GM18519 (cell line): ENCODE measurements at regions not wholly inside any gene's neighbourhood (a gene's known extent, or its start where the extent isn't known, plus 50 kb on each side); places are given as distances from the start of the nearest gene placed in this dataset.
"Not testable (repeated sequence)": the region's sequence is repeated elsewhere in the genome, so short reads cannot be mapped to it uniquely, and the experiment has no call there.

Experiments used
- ATAC-seq: cut with Tn5 transposase; IDR thresholded peaks from one replicate; pipeline ENCODE4 v1.9.1; 2021; ENCODE audit warnings: mild to moderate bottlenecking, moderate library complexity; ENCODE audit not compliant: unreplicated experiment, low FRiP score

DNA sequence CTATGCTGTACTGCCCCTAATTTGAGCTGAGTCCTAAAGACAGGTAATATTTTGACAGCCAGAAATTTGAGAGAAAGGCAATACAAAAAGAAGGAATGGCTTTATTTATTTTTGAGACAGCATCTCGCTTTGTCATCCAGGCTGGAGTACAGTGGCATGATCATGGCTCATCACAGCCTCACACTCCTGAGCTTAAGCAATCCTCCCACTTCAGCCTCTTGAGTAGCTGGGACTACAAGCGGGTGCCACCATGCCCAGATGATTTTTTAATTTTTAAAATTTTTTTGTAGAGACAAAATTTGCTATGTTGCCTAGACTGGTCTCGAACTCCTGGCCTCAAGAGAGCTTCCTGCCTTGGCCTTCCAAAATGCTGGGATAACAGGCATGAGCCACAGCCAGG is 77.4 kb upstream of the SLC4A7 start:
- ATAC-seq = no peak

DNA sequence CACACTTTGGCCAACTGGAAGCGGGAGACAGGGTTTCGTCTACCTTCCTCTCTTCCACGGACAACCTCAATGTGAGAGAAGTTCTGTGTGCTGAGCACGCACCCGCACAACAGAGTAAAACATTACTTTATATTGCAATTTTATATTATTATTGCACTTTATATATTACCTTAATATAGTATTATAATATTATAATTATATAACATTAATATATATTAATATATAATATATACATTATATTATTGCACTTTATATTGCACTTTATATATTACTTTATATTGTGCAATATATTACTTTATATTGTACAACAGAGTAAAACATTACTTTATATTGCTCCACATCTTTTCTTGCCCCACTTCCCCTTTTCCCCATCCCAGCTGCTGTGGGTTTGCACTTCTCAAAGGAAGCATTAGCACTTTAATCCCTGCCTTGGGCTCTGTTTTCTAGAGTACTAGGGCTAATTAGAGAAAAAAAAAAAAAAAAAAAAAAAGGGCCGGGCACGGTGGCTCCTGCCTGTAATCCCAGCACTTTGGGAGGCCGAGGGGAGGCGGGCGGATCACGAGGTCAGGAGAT is 76.4 kb upstream of the SLC4A7 start:
- no peak for ATAC-seq

DNA sequence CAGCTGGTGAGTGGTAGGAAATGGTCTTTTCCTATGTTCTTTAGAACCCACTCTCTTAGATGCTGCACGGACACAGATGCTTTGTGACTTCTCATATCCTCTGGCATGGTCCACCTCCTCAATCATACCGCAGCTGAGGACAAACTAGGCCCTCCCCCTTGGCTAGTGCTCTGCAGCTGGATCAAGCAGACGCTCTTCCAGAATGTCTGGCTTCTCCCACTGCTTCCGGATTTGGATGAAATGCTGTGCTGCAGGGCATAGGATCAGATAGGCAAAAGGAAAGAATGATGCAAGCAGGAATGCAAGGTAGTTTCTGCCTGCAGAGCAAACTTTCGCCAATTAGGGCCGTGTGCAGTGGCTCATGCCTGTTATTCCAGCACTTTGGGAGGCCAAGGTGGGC is 75.7 kb upstream of the SLC4A7 start:
- ATAC-seq = no peak

DNA sequence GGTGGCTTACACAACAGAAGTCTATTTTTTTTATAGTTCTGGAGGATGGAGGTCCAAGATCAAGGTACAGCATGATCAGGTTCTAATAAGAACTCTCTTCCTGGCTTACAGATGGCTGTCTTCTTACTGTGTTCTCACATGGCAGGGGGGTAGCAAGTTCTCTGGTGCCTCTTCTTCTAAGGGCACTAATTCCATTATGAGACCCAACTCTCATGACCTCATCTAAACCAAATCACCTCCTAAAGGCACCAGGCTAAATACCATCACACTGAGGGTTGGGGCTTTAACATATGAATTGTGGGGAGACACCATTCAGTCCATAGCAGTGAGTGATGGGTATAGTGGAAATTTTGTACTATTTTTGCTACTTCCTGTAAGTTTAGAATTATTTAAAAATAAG is 75.2 kb upstream of the SLC4A7 start:
- ATAC-seq = no peak

DNA sequence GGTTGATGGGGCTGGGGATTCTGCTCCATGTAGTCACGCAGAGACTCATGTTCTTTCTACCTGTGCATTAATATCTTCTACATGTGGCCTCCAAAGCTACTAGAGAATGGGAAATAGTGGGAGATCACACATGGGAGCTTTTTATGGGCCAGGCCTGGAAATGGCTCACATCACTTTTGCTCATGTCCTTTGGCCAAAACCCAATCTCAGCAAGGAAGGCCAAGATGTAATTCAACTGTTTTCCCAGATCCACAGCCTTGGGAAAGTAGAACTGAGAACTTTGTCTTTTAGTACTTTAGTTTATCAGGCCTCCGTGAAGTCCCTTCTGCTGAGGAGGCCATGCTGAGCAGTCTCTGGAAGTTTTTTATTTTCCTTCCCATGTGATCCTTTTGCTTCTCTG is 73.2 kb upstream of the SLC4A7 start:
- no peak for ATAC-seq

GRCh38 chr3:27556887-27557286 is 72.7 kb upstream of the SLC4A7 start:
- ATAC-seq = no peak

DNA sequence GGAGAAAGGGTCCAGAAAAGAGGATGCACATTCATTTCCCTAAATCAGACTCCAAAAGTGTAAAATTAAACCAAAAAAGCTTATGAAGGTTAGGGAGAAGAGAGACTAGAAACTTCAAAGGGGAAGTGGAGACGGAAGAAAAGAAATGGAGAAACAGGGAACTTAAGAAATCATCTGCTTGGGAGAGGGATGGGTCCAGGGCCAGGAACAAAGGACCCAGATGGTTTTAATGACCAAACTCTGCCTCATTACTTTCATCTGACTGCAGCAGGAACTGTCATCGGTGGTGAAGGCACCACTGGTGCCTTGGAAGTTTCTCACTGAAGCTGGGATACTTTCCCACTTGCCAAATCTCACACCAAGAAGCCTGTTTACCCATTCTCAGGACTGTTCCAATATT is 70.5 kb upstream of the SLC4A7 start:
- ATAC-seq = no peak

- no peak for ATAC-seq
Observed at GRCh38 chr3:27553886-27554540, 69.8 kb upstream of the SLC4A7 start.

GRCh38 chr3:27552708-27553107 is 68.5 kb upstream of the SLC4A7 start:
- not testable (repeated sequence) for ATAC-seq

DNA sequence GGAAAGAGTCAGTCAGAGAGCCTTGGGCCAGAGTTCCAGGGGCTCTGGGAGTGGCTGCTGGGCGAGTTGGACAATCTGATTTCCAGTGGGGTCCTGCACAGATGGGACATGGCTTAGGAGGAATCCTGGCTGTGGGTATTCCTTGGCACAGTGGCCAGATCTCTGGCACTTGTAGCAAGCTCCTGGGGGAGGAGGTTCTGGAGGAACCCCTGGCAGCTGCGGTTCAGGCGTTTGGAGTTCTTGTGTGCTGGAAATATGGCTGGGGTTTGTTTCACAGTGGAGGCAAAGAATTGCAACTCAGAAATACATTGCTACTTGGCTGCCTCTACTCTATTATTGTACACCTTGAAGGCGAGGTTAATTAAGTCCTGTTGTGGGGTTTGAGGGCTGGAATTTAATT is 67.2 kb upstream of the SLC4A7 start:
- not testable (repeated sequence) for ATAC-seq

DNA sequence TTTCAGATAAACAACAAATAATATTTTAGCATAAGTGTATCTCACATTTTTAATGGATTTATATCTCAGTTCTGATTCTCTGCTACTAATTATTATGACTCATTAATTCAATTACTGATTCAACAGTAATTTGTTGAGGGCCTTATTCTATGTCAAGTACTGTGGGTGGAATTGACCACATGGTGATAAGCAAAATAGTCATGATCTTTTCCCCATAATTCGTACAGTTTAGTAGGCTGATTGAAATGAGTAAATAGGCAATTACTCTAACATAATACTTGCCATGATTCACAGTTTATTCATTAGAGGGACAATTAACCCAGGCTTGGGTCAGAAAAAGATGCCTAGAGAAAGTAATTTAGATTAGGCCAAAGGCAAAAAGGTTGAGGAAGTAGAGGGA is 60.9 kb upstream of the SLC4A7 start:
- ATAC-seq = no peak

DNA sequence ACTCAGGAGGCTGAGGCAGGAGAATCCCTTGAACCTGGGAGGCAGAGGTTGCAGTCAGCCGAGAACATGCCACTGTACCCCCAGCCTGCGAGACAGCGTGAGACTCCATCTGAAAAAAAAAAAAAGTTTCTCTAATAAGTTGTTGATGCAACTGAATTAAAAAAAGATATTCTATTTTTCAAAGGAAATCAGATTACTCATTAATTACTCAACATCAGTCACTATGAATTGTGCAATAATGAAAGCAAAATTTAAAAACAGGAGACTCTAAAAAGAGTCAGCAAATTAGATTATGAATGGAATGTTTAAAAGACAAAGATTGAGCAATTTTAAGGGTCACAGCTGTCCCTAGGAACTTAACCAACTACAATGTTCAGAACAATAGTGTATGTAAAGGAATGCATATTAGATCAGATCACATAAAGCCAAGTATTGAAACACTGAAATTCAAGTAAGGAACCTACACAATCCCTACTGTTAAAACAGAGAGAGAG is 60.2 kb upstream of the SLC4A7 start:
- ATAC-seq = no peak

GRCh38 chr3:27542476-27542875 is 58.3 kb upstream of the SLC4A7 start:
- no peak for ATAC-seq

GRCh38 chr3:27540231-27540630 is 56.0 kb upstream of the SLC4A7 start:
- ATAC-seq = no peak

- ATAC-seq = no peak
Observed at GRCh38 chr3:27536491-27536890, 52.3 kb upstream of the SLC4A7 start.

DNA sequence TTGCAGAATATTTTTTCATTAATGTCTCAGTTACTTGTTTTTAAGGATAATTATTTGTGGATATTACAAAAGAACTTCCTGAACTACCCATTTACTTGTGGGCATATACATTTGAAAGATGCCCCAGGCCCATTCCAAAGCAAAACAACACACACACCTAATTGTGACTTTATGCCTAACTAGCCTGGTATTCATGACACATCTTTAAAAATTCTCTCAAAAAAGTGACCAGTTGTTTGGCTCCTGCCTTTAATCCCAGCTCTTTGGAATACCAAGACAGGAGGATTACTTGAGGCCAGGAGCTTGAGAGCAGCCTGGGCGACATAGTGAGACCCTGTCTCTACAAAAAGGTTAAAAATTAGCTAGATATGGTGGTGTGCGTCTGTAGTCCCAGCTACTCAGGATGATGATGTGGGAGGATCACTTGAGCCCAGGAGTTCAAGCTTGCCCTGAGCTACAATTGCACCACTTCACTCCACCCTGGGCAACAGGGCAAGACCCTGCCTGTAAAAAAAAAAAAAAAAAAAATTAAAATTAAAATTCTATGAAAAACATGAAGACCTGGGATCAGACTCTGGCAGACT is 51.7 kb upstream of the SLC4A7 start:
- no peak for ATAC-seq

DNA sequence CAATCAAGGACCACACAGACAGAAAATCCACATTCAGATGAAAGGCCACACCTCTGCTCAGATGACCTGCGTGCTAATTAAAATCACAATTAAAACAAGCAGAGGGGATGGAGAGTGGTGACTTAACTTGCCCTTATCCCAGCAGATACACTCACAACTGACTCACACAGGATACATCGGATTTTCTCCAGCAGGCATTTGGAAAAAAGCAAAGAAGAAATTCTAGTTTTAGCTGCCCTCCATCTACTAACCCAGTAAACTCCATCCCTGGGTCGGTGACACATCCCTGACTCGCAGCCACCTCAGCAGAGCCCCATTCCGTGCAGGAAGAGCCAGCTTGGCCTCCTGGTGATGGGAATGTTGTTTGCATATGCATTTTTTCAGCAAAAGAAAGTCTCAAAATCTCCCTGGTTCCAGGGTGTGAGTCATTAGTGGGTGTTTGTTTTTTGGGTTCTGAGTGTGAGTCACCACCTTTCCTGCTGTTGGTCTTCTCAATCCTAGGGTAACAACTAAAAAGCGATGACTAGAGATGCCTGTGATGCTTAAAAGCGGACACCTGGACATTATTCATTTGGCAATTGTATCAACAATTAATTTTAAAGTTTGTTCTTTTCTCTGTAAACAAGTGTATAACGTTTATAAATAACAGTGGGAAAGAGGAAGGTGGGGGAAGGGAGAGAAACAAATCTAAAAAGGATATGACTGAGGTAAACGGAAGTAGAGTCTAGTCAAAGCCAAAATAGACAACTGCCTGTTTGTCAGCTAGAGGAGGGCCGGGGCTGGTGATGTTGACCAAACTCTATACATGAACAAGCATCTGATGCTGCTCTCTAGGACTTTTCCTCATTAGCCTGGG is 49.8 kb upstream of the SLC4A7 start:
- ATAC-seq = peak; percentile 49
